ENCODE measurements at regions not wholly inside any gene's neighbourhood (a gene's known extent, or its start where the extent isn't known, plus 50 kb on each side); places are given as distances from the start of the nearest gene placed in this dataset.
A peak's percentile ranks its signal among the peaks of the same experiment; 100 is the strongest.

DNA sequence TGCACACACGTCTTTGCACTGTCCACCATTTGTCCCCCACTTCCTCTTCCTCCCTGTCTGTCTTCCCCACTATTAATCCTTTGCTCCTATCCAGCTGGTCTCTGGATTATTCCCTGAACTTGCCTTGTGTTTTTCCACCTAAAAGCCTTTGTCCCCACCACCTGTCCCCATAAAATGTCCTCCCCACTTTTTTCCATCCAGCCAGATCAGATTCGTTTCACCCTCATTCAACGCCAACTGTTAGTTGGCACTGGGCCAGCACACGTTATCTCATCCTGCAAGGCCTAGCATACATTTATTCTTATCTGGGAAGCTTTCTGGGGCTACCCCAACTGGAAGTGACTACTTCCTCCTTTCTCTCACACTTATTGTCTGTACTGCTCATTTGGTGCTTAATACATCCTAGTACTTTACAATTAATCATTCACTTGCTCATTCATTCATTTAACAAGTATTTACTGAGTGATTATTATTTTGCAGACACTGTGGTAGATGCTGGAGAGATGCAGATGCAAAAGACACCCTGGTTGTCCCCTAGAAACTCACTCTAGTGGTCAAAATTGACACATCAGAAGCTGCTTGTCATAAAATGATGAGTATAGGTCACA, 96.2 kb downstream of the RASSF10 start:
- DNase-seq = peak; percentile 15

DNA sequence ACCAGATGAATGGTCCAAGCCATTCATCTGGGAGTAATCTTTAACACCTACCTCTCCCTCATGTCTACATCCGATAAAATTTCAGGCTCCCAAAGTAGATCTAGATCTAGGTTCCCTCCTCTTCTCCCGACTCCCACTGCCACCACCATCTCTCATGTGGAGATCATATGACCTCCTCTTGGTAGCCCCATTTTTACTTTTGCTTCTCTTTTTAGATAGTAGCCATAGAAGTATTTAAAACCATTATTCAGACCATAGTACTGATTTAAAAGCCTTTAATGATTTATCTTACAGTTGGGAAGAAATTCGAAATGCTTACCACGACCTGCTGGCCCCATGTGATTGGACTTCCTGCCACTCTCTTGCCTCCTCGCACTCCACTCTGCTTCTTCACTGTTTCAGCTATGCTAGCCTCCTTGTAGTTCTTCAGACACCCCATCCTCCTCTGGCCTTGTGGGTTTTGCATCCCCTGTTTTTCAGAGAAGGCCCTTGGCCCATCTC, 98.5 kb downstream of the RASSF10 start:
- no peak for DNase-seq

DNA sequence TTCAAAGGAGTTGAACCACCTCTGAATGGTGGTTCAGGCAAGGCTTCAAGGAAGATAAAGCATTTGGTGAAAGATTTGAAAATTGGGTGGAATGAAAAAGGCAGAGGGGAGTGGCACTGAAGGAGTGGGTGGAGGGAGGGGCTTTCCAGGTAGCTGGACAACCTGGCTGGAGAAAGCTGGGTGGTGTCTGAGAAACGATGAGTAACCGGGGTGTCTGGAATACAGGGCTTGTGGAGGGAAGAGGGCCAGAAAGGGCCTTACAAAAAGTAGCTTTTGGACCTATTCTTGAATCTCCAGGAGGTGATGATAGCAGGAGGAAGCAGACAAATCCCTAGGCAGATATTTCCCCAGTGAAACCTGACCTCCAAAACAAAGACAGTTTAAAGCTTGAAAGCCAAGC, 99.3 kb downstream of the RASSF10 start:
- no peak for DNase-seq

- no peak for DNase-seq
These were observed 100.5 kb downstream of the RASSF10 start for GRCh38 chr11:13109616-13110015.

- no peak for DNase-seq
These were observed 101.0 kb downstream of the RASSF10 start for GRCh38 chr11:13110145-13110544.

DNA sequence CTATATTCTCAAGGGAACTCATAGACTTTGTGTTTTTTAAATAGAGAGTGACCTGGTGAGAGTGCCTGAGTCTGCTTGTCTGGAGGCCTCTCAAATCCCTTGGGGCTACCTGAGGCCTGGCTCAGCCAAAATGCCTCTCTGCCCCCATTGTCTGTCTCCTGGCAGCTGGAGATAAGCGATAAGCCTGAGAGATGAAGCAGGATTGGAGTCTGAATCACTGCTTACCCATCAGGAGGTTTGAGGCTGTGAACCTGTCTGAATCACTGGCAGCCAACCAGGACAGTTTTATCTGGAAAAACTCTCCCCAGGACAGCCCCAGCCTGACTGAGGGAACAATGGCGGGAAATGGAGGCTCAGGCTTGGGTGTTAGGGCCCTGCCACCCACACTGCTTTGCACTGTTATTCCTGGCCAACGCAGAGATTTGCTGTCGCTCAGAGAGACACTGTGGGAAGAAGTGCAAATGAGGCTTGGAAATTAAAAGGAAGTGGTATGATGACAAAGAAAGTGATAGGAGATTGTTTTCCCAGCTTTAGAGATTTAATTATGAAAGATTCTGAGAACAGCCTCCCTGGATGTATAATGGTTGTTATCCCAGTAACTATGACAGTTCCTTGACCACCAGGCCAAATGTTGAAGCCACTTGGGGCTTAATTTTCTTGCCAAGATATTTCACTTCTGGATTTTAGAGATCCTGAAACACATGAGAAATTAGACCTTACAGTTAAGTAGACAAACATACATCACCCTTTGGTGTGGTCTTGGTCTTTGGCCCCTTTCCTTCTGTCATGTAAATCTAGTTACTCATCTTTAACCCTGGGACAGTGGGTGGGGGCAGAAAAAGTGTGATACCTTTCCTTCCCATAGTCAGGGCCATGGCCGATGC, 102.1 kb downstream of the RASSF10 start:
- no peak for DNase-seq

- no peak for DNase-seq
These were observed 102.7 kb downstream of the RASSF10 start for GRCh38 chr11:13111813-13112130.

DNA sequence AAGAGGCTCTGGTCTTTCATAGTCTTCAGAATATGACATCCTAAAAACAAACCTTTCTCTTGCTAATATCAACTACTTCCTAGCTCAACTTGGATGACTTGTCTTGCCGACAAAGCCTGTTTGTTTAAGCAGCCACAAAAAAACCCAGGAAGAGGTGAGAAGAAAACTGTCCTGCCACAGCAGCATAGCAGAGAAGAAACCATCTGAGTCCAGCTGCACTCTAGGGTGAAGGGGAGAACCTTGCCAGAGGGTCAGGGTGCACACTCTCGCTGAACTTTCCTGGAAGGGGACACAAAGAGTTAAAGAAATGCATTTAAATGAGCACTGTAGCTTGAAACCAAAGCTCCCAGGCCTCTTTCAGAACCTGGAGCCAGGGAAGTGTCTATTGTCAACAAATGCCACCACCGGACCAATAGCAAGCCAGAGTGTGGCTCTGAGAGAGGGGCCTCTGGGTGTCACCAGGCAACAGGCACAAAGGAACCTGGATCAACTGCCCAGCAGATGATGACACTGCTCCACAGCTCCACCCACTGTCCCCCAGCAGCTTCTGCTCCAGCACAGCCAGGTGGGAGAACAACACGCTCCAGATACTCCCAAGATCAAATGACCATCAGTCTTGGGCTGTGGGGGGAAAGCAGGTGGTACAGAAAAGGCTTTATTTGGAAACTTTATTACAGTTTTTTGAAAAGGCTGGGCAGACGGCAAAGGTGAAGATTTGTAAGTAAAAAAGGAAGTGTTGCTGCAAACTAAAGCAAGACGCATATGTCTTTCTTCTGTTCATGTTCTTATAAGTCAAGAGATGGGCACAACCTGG, 105.7 kb downstream of the RASSF10 start:
- DNase-seq = peak; percentile 61

DNA sequence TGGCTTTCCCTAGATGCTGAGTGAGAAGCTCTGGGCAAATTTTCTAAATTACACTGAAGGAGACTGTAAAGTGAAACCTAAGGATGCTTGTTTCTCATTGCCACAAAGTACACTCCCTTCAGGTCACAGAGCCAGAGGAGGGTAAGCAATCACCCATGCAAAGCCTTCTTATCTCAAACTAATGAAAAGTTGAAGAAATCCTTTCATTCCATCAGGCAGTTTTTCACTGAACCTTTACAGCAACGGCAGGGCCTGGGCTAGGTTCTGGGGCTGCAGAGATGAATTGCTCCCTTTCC, 106.2 kb downstream of the RASSF10 start:
- no peak for DNase-seq

DNA sequence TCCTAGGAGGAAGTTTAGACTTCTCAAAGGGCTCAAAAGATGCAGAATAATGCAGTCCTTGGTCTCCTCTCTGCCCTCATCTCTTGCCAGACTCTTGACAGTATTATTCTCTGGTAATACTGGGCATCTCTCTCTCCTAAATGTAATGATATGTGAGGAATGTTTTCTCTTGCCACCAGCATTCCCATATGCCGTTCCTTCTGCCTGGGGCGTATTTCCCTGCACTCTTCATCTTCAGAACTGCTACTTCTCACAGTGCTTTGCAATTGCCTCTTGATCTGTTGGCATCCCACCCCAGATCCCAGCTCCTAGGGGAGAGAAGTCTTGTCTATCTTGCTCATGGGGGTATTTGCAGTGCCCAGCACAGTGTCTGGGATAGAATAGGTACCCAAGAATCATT, 107.4 kb downstream of the RASSF10 start:
- no peak for DNase-seq

DNA sequence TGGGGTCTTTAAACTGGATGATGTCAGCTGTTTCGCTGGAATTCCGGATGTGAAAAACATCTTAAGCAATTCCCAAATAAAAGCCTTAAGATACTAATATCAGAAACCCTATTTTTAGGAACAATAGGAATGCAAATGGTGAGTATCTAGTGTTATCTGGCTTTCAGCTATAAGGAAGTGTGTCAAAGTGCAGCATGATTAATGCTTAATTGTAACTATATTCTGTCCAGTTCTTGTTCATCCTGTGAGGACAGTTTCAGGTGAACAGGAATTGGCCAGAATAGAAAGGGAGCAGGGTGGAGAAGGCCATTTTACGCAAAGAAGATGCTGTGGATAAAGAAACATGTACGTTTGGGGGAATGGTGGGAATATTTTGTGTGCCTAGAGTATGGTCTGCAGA, 108.2 kb downstream of the RASSF10 start:
- no peak for DNase-seq

- no peak for DNase-seq
These were observed 109.1 kb downstream of the RASSF10 start for GRCh38 chr11:13118194-13118593.

GRCh38 chr11:13118650-13119049, 109.5 kb downstream of the RASSF10 start:
- DNase-seq = no peak

DNA sequence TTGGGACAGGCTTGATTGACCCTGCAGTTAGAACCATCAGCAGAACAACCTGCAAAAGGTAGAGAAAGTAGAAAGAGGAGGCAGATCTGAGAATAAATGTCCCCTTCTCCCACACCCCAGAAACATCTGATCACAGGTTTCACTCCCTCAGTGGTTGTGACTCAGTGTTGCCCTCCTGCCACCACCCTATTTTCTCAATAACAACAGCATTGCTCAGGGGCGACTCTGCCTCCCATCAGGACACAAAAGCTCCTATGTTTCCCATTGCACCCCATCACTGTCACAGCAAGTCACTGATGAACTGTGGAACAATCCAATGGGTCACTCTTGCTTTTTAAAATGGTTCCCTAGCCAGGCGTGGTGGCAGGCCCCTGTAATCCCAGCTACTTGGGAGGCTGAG, 110.2 kb downstream of the RASSF10 start:
- DNase-seq = no peak

- DNase-seq = no peak
These were observed 110.9 kb downstream of the RASSF10 start for GRCh38 chr11:13119941-13120520.

- no peak for DNase-seq
These were observed 111.6 kb downstream of the RASSF10 start for GRCh38 chr11:13120691-13121090.

GRCh38 chr11:13126430-13126829, 117.3 kb downstream of the RASSF10 start:
- peak; percentile 13 for DNase-seq

GRCh38 chr11:13127161-13127560, 118.0 kb downstream of the RASSF10 start:
- no peak for DNase-seq

DNA sequence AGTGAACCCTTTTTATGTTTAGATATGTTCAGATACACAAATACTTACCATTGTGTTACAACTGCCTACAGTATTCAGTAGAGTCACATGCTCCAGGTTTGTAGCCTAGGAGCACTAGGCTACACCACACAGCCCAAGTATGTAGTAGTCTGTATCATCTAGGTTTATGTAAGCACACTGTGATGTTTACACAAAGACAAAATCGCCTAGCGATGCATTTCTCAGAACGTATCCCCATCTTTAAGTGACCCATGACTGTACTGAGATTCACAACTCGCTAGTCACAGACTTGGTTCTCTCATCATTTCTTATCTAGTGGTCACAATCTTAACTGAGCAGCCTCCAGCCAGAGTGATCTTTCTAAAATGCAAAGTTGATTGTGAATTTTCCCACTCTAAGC, 119.2 kb downstream of the RASSF10 start:
- no peak for DNase-seq

- no peak for DNase-seq
These were observed 125.0 kb downstream of the RASSF10 start for GRCh38 chr11:13134066-13134465.

- no peak for DNase-seq
These were observed 125.8 kb downstream of the RASSF10 start for GRCh38 chr11:13134886-13135285.

DNA sequence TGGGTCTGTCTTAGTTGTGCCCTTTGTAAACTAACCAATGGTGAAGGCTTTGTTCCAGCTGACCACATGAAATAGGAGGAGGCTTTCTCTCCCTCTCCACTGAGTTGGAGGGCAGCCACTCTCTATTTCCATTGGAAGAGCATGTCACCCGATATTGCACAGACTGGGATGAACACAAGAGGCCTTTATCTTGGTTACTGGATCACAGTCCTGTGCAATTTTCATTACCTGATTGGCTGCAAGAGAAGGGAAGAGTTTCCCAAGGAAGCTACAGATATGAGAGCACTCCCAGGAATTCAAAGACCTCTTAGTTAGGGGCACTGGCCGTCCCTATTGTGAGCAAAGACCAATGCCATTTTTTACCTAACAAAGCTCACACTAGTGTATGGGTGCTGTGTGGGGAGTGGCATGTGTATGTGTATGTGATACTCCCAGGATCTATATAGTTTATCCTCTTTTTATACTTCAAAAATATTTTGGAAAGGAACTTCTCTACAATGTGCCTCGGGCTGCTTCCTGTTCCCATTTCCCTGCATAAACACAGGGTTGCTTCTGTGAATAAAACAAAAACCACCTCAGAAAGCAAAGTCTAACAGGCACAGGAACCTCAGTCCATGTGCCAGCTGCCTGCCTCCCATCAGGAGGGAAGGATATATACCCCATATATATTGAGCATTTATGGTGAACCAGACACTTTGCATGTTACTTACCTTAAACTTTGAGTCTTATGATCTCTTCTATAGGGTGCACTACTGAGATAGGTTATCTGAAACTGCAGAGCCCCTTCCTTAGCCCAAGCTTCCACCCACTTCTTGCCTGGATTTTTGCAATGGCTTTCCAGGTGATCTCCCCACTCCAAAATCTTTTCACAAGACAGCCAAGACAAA, 126.5 kb downstream of the RASSF10 start:
- DNase-seq = no peak

- no peak for DNase-seq
These were observed 127.1 kb downstream of the RASSF10 start for GRCh38 chr11:13136272-13136596.

All from NCI-H2081 treated with DMSO at 0.1 percent for 48 hours (cell line).